ENCODE measurements at regions not wholly inside any gene's neighbourhood (a gene's known extent, or its start where the extent isn't known, plus 50 kb on each side); places are given as distances from the start of the nearest gene placed in this dataset.
"Not testable (repeated sequence)": the region's sequence is repeated elsewhere in the genome, so short reads cannot be mapped to it uniquely, and the experiment has no call there.

GRCh38 chr1:222377428-222378088 is 170.3 kb downstream of the HHIPL2 start:
- TF ChIP-seq CTCF (IDR thresholded peaks at IDR 0.05; ENCODE audit: low read depth, low read length): no peak
- no peak for DNase-seq (ENCODE audit: extremely low read depth, low read depth)

DNA sequence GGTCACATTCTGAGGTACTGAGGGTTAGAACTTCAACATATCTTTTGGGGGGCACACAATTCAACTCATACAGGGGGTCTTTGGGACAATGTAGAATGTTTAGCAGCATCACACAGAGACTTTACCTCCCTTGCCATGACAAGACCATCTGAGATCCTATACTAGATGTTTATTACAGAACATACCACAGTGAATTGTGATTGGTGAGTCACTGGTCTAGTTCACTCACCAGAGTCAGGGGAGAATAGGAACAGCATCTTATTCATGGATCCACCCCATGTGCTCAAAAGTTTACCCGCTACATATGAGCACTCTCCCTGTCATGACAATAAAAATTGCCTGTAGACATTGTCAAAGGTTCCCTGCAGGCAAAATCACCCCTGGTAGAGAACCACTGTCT is 171.1 kb downstream of the HHIPL2 start:
- DNase-seq (ENCODE audit: extremely low read depth, low read depth): not testable (repeated sequence)

DNA sequence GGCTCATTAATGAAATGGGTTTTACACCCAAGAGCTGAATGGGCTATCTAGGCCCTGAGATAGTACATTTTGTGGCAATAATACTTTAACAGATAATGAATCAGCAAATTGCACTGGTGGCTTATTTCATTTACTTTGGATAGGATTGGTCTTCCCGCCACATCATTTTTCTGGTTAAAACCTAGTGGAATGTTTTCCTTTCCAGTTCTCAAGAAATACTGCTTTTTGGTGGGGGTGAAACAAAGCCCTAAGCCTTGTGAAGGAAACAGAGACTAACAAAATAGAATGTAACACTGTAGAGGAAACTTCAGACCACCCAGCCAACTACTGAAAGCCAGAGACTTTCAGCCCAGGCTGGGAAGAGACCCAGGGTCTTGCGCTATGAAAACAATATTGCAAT is 172.2 kb downstream of the HHIPL2 start:
- no peak for DNase-seq (ENCODE audit: extremely low read depth, low read depth)
- no peak for TF ChIP-seq CTCF (IDR thresholded peaks at IDR 0.05; ENCODE audit: low read depth, low read length)

DNA sequence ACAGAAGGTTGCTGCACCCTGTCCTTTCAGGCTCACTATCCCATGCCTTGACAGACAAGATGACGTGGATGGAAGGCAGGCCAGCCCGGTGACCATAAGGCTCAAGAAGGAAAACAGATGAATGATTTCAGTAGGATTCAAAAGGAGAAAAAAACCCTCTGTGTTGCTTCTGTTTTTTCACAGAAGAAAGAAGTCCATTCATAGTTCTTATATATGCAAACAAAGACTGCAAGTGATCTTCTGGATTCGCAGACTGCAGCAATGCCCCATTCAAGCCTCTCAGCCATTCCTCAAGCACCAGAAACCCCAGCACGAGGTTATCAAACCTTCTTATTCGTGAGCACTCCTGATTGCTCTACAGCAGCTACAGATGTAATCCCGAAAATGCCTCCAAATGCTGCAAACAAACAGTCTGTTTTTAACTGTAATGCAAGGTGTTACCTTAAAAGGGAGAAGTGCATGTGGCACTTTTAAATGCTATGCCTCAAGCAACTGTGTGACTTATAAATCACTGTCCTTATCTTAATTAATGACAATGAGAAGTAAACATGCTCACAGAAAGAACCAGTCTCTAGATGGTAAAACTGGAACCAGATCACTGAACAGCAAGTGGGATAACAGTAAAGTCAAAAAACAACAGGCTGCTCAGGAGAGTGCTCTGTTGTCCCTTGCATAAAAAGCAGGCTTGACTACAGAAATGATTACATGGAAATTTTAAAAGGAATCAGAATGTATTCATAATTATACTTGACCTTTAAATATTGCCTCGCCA is 173.9 kb downstream of the HHIPL2 start:
- DNase-seq (ENCODE audit: extremely low read depth, low read depth): no peak
- TF ChIP-seq CTCF (IDR thresholded peaks at IDR 0.05; ENCODE audit: low read depth, low read length): no peak

DNA sequence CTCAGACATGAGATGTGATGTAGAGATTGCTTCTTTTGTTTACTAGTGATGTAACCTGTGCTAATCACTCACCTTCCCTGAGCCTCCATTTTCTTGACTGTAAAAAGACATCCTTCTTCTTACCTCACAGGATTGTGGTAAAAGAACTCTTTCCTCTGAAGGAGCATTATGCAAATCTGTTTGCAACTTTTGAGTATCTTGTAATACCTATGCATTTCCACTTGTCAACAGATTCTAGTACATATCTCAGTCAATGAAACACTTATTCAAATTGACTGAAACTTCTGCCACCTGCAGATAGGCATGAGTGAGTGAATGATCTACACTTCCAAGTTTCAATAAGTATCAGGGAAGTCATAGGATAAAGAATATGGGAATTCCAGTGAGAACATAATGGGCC is 174.7 kb downstream of the HHIPL2 start:
- no peak for TF ChIP-seq CTCF (IDR thresholded peaks at IDR 0.05; ENCODE audit: low read depth, low read length)
- DNase-seq (ENCODE audit: extremely low read depth, low read depth): no peak

DNA sequence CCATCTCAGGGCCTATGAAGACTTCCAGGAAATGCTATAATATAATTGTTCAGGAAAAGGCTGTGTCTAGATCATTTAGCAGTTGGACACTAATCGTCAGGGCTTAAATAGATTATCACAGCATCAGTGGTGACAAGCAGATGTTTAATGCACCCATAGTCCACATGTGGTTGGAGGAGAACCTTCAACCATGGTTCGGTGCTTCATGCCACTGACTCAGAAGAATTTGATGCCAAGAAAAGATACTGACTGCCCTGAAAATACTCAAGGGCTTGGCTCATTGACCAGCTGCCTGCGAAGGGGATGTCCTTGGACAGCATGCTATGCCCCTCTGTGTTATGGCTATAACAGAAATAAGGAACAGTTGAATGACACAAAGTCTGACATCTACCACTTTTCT is 175.7 kb downstream of the HHIPL2 start:
- no peak for DNase-seq (ENCODE audit: extremely low read depth, low read depth)
- TF ChIP-seq CTCF (IDR thresholded peaks at IDR 0.05; ENCODE audit: low read depth, low read length): no peak

DNA sequence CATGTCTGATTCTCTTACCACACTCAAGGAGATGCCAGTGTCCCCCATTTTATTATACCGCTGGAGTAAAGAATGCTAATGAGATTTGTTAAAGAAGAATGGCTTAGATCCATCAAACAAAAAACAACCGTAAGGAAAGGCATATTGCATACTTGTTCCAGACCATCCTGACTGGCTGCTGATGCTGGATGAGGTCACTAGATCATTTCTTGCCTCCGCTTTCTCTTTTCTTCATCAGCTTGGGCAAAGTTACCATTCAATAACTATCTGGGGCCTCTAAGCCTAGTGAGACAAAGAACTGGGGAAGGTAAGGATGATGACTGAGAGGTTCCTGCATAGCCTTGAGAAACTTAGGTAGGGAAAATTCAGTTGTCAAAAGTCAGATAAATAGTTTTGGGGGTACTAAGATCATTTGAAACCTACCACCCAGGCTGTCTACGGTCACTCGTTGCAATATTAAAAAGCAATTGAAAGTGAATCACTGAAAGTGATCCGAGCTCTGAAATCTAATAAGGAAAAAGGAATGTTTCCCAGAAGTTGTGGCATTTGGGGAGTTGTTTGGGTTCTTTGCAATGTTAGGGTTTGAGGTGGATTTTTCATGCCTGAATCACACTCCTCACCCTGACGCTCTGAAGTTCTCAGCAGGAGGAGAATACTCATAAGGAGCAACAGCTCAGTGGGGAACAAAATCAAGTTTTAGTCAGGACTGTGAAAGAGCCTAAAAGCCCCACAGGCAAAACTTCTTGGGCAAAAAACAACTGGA is 176.8 kb downstream of the HHIPL2 start:
- peak; percentile 75 for DNase-seq (ENCODE audit: extremely low read depth, low read depth)

More for the DNA sequence above, 176.8 kb downstream of the HHIPL2 start:
- TF ChIP-seq CTCF (IDR thresholded peaks at IDR 0.05; ENCODE audit: low read depth, low read length): no peak
